ENCODE measurements at regions not wholly inside any gene's neighbourhood (a gene's known extent, or its start where the extent isn't known, plus 50 kb on each side); places are given as distances from the start of the nearest gene placed in this dataset.
A peak's percentile ranks its signal among the peaks of the same experiment; 100 is the strongest.

DNA sequence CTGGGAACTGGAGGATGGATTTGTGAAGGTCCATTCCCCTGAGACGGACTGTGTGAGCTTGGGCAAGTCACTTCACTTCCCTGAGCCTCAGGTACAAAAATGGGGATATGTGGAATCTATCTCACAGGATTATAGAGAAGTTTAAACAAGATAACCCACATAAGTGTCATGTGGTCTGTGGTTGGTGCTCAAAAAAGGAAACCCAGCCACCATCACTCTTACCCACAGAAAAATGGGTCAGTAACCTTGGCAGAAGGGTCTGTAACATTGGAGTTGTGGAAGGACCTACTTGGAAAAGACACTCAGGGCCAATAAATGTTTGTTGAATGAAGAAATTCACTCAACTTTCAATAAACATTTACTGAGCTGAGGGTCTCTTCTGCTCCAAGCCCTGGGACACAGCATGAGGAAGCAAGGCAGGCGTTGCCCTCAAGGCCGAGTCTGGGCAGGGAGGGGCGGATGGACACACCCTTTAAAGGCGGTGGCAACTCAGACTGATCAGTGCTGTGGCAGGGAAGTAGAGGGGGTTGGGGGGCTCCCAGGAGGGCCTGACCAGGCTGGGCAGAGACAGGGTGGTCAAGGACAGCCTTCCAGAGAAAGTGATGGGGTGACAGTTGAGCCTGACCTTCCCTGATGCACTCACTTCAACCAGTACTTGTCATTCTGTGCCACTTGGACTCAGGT lies 66.7 kb upstream of the ACOT11 start:
- Histone ChIP-seq H3K27ac (ENCODE audit: low read depth in 1 of 2, low read length in 2 of 2) (no peak overlapping the region), H3K4me1 (ENCODE audit: control insufficient read depth in 4 of 4, insufficient read depth in 4 of 4, low read length in 3 of 4) (peaks cover 1 to 17% (median 11%) of the 10 kb centered on the region in 4 donors), H3K9me3 (ENCODE audit: control insufficient read depth in 4 of 4, low read length in 3 of 4) (no peaks in the 10 kb centered on the region), H3K9ac (ENCODE audit: low read depth in 1 of 2, low read length in 2 of 2) (no peak overlapping the region), H3K36me3 (ENCODE audit: control insufficient read depth in 4 of 4, insufficient read depth in 3 of 4, low read depth in 1 of 4, low read length in 3 of 4) (no peaks in the 10 kb centered on the region), H3K27me3 (ENCODE audit: control insufficient read depth in 4 of 4, insufficient read depth in 4 of 4, low read length in 3 of 4) (no peaks in the 10 kb centered on the region), H3K4me3 (ENCODE audit: low read depth in 1 of 3, low read length in 3 of 3) (no peak overlapping the region)
- DNase-seq (ENCODE audit: low spot score), result peak; percentile 53
- TF ChIP-seq, protein P1, sequence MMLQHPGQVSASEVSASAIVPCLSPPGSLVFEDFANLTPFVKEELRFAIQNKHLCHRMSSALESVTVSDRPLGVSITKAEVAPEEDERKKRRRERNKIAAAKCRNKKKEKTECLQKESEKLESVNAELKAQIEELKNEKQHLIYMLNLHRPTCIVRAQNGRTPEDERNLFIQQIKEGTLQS (IDR thresholded peaks at IDR 0.05), result no peak
- no peak for TF ChIP-seq HNF4G (IDR thresholded peaks at IDR 0.05)
- no peak for TF ChIP-seq HNF4A (conservative IDR thresholded peaks at IDR 0.05)
- TF ChIP-seq NR2F2 (IDR thresholded peaks at IDR 0.05), result no peak
- TF ChIP-seq, protein P2, sequence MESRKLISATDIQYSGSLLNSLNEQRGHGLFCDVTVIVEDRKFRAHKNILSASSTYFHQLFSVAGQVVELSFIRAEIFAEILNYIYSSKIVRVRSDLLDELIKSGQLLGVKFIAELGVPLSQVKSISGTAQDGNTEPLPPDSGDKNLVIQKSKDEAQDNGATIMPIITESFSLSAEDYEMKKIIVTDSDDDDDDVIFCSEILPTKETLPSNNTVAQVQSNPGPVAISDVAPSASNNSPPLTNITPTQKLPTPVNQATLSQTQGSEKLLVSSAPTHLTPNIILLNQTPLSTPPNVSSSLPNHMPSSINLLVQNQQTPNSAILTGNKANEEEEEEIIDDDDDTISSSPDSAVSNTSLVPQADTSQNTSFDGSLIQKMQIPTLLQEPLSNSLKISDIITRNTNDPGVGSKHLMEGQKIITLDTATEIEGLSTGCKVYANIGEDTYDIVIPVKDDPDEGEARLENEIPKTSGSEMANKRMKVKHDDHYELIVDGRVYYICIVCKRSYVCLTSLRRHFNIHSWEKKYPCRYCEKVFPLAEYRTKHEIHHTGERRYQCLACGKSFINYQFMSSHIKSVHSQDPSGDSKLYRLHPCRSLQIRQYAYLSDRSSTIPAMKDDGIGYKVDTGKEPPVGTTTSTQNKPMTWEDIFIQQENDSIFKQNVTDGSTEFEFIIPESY (IDR thresholded peaks at IDR 0.05), result no peak
- no peak for TF ChIP-seq RXRA (IDR thresholded peaks at IDR 0.05)
- no peak for TF ChIP-seq RAD21 (IDR thresholded peaks at IDR 0.05)
- TF ChIP-seq YY1 (IDR thresholded peaks at IDR 0.05), result no peak
- no peak for TF ChIP-seq FOXA2 (IDR thresholded peaks at IDR 0.05)
- TF ChIP-seq, protein P3, sequence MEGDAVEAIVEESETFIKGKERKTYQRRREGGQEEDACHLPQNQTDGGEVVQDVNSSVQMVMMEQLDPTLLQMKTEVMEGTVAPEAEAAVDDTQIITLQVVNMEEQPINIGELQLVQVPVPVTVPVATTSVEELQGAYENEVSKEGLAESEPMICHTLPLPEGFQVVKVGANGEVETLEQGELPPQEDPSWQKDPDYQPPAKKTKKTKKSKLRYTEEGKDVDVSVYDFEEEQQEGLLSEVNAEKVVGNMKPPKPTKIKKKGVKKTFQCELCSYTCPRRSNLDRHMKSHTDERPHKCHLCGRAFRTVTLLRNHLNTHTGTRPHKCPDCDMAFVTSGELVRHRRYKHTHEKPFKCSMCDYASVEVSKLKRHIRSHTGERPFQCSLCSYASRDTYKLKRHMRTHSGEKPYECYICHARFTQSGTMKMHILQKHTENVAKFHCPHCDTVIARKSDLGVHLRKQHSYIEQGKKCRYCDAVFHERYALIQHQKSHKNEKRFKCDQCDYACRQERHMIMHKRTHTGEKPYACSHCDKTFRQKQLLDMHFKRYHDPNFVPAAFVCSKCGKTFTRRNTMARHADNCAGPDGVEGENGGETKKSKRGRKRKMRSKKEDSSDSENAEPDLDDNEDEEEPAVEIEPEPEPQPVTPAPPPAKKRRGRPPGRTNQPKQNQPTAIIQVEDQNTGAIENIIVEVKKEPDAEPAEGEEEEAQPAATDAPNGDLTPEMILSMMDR (IDR thresholded peaks at IDR 0.05; ENCODE audit: low read depth, low read length, missing input control), result no peak
- TF ChIP-seq, protein P4, sequence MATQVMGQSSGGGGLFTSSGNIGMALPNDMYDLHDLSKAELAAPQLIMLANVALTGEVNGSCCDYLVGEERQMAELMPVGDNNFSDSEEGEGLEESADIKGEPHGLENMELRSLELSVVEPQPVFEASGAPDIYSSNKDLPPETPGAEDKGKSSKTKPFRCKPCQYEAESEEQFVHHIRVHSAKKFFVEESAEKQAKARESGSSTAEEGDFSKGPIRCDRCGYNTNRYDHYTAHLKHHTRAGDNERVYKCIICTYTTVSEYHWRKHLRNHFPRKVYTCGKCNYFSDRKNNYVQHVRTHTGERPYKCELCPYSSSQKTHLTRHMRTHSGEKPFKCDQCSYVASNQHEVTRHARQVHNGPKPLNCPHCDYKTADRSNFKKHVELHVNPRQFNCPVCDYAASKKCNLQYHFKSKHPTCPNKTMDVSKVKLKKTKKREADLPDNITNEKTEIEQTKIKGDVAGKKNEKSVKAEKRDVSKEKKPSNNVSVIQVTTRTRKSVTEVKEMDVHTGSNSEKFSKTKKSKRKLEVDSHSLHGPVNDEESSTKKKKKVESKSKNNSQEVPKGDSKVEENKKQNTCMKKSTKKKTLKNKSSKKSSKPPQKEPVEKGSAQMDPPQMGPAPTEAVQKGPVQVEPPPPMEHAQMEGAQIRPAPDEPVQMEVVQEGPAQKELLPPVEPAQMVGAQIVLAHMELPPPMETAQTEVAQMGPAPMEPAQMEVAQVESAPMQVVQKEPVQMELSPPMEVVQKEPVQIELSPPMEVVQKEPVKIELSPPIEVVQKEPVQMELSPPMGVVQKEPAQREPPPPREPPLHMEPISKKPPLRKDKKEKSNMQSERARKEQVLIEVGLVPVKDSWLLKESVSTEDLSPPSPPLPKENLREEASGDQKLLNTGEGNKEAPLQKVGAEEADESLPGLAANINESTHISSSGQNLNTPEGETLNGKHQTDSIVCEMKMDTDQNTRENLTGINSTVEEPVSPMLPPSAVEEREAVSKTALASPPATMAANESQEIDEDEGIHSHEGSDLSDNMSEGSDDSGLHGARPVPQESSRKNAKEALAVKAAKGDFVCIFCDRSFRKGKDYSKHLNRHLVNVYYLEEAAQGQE (IDR thresholded peaks at IDR 0.05), result no peak
- no peak for TF ChIP-seq EGR1 (IDR thresholded peaks at IDR 0.05; ENCODE audit: low read depth in 2 of 2)
- WGBS, result 81% methylated on average over 5 of the region's 5 CpGs

DNA sequence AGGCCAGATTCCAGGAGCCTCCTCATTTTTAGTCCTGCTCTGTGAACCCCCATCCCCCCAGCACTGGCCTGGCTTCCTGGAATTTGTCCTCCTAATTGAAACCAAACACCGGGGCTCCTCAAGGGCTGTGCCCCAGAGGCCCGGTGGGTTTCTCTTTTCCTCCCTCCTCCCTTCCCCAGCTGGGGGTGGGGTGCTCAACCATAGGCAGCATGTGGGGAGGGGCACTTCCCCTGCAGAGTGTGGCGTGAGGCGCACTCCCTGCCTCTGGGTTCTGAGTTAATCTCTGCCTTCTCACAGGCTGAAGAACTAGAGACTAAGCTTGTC lies 67.5 kb upstream of the ACOT11 start:
- Histone ChIP-seq H3K36me3 (ENCODE audit: control insufficient read depth in 4 of 4, insufficient read depth in 3 of 4, low read depth in 1 of 4, low read length in 3 of 4) (no peaks in the 10 kb centered on the region), H3K4me3 (ENCODE audit: low read depth in 1 of 3, low read length in 3 of 3) (no peak overlapping the region), H3K9ac (ENCODE audit: low read depth in 1 of 2, low read length in 2 of 2) (no peak overlapping the region), H3K27ac (ENCODE audit: low read depth in 1 of 2, low read length in 2 of 2) (no peak overlapping the region), H3K4me1 (ENCODE audit: control insufficient read depth in 4 of 4, insufficient read depth in 4 of 4, low read length in 3 of 4) (peaks cover 0 to 13% (median 9%) of the 10 kb centered on the region in 4 donors), H3K9me3 (ENCODE audit: control insufficient read depth in 4 of 4, low read length in 3 of 4) (no peaks in the 10 kb centered on the region), H3K27me3 (ENCODE audit: control insufficient read depth in 4 of 4, insufficient read depth in 4 of 4, low read length in 3 of 4) (no peaks in the 10 kb centered on the region)
- TF ChIP-seq RXRA (IDR thresholded peaks at IDR 0.05), result no peak
- TF ChIP-seq FOXA1 (IDR thresholded peaks at IDR 0.05), result no peak
- TF ChIP-seq FOXA2 (IDR thresholded peaks at IDR 0.05), result no peak
- no peak for TF ChIP-seq HNF4G (IDR thresholded peaks at IDR 0.05)
- TF ChIP-seq EGR1 (IDR thresholded peaks at IDR 0.05; ENCODE audit: low read depth in 2 of 2), result no peak
- TF ChIP-seq TAF1 (conservative IDR thresholded peaks at IDR 0.05), result no peak
- TF ChIP-seq RAD21 (IDR thresholded peaks at IDR 0.05), result no peak
- TF ChIP-seq, protein P1 (IDR thresholded peaks at IDR 0.05), result no peak
- TF ChIP-seq, protein P4 (IDR thresholded peaks at IDR 0.05), result no peak
- no peak for TF ChIP-seq HNF4A (conservative IDR thresholded peaks at IDR 0.05)
- TF ChIP-seq SP1 (IDR thresholded peaks at IDR 0.05), result no peak
- WGBS, result 48% methylated on average over 4 of the region's 4 CpGs
- no peak for DNase-seq (ENCODE audit: low spot score)

Data from liver (tissue), 8 donors.